Sigmoid colon (tissue), 6 donors: ENCODE measurements at regions not wholly inside any gene's neighbourhood (a gene's known extent, or its start where the extent isn't known, plus 50 kb on each side); places are given as distances from the start of the nearest gene placed in this dataset.
"Not testable (repeated sequence)": the region's sequence is repeated elsewhere in the genome, so short reads cannot be mapped to it uniquely, and the experiment has no call there.

ENCODE experiments used
- DNase-seq: peaks from one replicate; pipeline ENCODE4 v3.0.0-alpha.2; 2019
- H3K27ac ChIP-seq, 4 donors: fragments of 200-600 bp; sonication (generic); one replicate each; pipeline ENCODE4 v1.5.1; 2016 to 2019; ENCODE audit warnings: mild to moderate bottlenecking in 1 of 4
- H3K27me3 ChIP-seq, 3 donors: fragments of 200-600 bp; sonication (generic); one replicate each; pipeline ENCODE4 v1.5.1; 2019; ENCODE audit warnings: mild to moderate bottlenecking in 1 of 3
- H3K36me3 ChIP-seq, 4 donors: fragments of 200-600 bp; sonication (generic); one replicate each; pipeline ENCODE4 v1.5.1; 2016 to 2019
- H3K4me1 ChIP-seq, 4 donors: fragments of 200-600 bp; sonication (generic); one replicate each; pipeline ENCODE4 v1.5.1; 2017 to 2019
- H3K4me3 ChIP-seq, 4 donors: fragments of 200-600 bp; sonication (generic); one replicate each; pipeline ENCODE4 v1.5.1; 2017 to 2019; ENCODE audit warnings: mild to moderate bottlenecking in 2 of 4, moderate library complexity in 1 of 4
- H3K9me3 ChIP-seq, 4 donors: fragments of 200-600 bp in 3 of 4; sonication (generic) in 3 of 4; one replicate each; pipeline versions ENCODE4 v1.5.1 to v1.6.1; 2013 to 2019
- WGBS, 2 donors: extraction: QIAGEN DNeasy Blood & Tissue Kit; methylation state at CpG; one replicate each; pipeline ENCODE4 v1.1.7; 2013; 5-methylcytosine and 5-hydroxymethylcytosine counted together
- intact Hi-C: fragments of 100-400 bp; cut with DNase I; formaldehyde crosslinking; loops from one replicate; pipeline ENCODE4 v1.15.1; 2023
- donor health status: healthy with polysubstance abuse.
- donor health status: healthy.

GRCh38 chr9:62084245-62084644 lies 894.4 kb downstream of the SPATA31A7 start:
- H3K27ac ChIP-seq, H3K36me3 ChIP-seq, H3K4me1 ChIP-seq, H3K9me3 ChIP-seq, intact Hi-C loops, DNase-seq, H3K27me3 ChIP-seq, H3K4me3 ChIP-seq: not testable (repeated sequence)
- no CpG with 5 or more reads among the region's 1 CpG for WGBS, 2 donors

GRCh38 chr9:62095714-62096345 lies 906.0 kb downstream of the SPATA31A7 start:
- H3K27ac ChIP-seq, H3K4me3 ChIP-seq, H3K27me3 ChIP-seq, H3K9me3 ChIP-seq, DNase-seq, intact Hi-C loops, H3K36me3 ChIP-seq, H3K4me1 ChIP-seq: not testable (repeated sequence)
- no CpG with 5 or more reads among the region's 6 CpGs for WGBS, 2 donors

- DNase-seq, H3K9me3 ChIP-seq, H3K4me3 ChIP-seq, H3K27ac ChIP-seq, intact Hi-C loops, H3K4me1 ChIP-seq, H3K36me3 ChIP-seq, H3K27me3 ChIP-seq: not testable (repeated sequence)
- 63 to 81% methylated on average over 3 of the region's 5 CpGs for WGBS, 2 donors
Measured at GRCh38 chr9:62110486-62110885, 920.6 kb downstream of the SPATA31A7 start.

GRCh38 chr9:62116951-62117640 lies 927.3 kb downstream of the SPATA31A7 start:
- intact Hi-C loops, H3K9me3 ChIP-seq, H3K27me3 ChIP-seq, H3K27ac ChIP-seq, H3K36me3 ChIP-seq, DNase-seq, H3K4me1 ChIP-seq, H3K4me3 ChIP-seq: not testable (repeated sequence)
- no CpG with 5 or more reads among the region's 6 CpGs for WGBS, 2 donors

- H3K9me3 ChIP-seq, H3K27me3 ChIP-seq, H3K27ac ChIP-seq, DNase-seq, H3K4me3 ChIP-seq, H3K4me1 ChIP-seq, H3K36me3 ChIP-seq, intact Hi-C loops: not testable (repeated sequence)
- WGBS, 2 donors, result no CpG with 5 or more reads among the region's 1 CpG
Measured at GRCh38 chr9:62119656-62120055, 929.8 kb downstream of the SPATA31A7 start.

GRCh38 chr9:62125631-62126611 lies 936.1 kb downstream of the SPATA31A7 start:
- H3K27ac ChIP-seq, intact Hi-C loops, H3K9me3 ChIP-seq, H3K4me1 ChIP-seq, H3K36me3 ChIP-seq, H3K27me3 ChIP-seq, DNase-seq, H3K4me3 ChIP-seq: not testable (repeated sequence)
- WGBS, 2 donors, result 100% methylated on average over 1 of the region's 25 CpGs; no CpG with 5 or more reads in 1 of the 2 donors

GRCh38 chr9:62135022-62135421 lies 945.2 kb downstream of the SPATA31A7 start:
- intact Hi-C loops, H3K36me3 ChIP-seq, H3K27ac ChIP-seq, H3K27me3 ChIP-seq, H3K9me3 ChIP-seq, DNase-seq, H3K4me1 ChIP-seq, H3K4me3 ChIP-seq: not testable (repeated sequence)
- no CpG with 5 or more reads among the region's 3 CpGs for WGBS, 2 donors

- H3K27me3 ChIP-seq, intact Hi-C loops, H3K27ac ChIP-seq, H3K36me3 ChIP-seq, H3K4me1 ChIP-seq, DNase-seq, H3K9me3 ChIP-seq, H3K4me3 ChIP-seq: not testable (repeated sequence)
- WGBS, 2 donors, result no CpG with 5 or more reads among the region's 3 CpGs
Measured at GRCh38 chr9:62145648-62146047, 955.8 kb downstream of the SPATA31A7 start.
